OCI-LY3 (cell line): ENCODE measurements at regions not wholly inside any gene's neighbourhood (a gene's known extent, or its start where the extent isn't known, plus 50 kb on each side); places are given as distances from the start of the nearest gene placed in this dataset.

Experiments used
- EZH2phosphoT487 ChIP-seq: fragments of 200-600 bp; shearing (Covaris generic); IDR thresholded peaks from 2 replicates; pipeline ENCODE4 v1.6.1; 2018; ENCODE audit warnings: antibody characterized with exemption, mixed run types, low read depth
- TF ChIP-seq, protein P1 (sequence below): fragments of 200-600, 300-600 bp; sonication (generic); IDR thresholded peaks from 2 replicates; pipeline ENCODE4 v1.5.1; 2014; ENCODE audit warnings: antibody characterized with exemption, low read length, low read depth

DNA sequence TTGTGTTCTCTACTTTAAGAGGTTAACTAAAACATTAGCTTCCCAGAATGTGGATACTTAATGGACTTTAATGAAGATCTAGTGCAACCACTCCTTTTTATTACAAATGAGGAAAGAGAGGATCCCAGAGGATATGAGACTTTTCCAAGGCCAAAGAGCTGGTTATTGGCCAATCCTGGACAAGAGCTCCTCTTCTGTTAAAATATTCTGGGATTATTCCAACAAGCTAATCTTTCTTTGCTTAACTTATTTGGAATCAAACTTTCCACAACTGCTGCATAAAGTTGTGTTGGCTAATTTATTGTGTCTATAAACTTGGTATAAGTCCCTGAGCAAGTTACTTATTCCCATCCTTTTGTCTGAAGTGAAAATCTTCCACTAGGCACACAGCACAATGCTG lies 174.2 kb upstream of the HCCS start:
- TF ChIP-seq, protein P1, sequence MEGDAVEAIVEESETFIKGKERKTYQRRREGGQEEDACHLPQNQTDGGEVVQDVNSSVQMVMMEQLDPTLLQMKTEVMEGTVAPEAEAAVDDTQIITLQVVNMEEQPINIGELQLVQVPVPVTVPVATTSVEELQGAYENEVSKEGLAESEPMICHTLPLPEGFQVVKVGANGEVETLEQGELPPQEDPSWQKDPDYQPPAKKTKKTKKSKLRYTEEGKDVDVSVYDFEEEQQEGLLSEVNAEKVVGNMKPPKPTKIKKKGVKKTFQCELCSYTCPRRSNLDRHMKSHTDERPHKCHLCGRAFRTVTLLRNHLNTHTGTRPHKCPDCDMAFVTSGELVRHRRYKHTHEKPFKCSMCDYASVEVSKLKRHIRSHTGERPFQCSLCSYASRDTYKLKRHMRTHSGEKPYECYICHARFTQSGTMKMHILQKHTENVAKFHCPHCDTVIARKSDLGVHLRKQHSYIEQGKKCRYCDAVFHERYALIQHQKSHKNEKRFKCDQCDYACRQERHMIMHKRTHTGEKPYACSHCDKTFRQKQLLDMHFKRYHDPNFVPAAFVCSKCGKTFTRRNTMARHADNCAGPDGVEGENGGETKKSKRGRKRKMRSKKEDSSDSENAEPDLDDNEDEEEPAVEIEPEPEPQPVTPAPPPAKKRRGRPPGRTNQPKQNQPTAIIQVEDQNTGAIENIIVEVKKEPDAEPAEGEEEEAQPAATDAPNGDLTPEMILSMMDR: no peak
- TF ChIP-seq EZH2phosphoT487: no peak
